CD4-positive, alpha-beta T cell treated with Interleukin-17A for 1 hour (primary cell): ENCODE measurements at regions not wholly inside any gene's neighbourhood (a gene's known extent, or its start where the extent isn't known, plus 50 kb on each side); places are given as distances from the start of the nearest gene placed in this dataset.
"Not testable (repeated sequence)": the region's sequence is repeated elsewhere in the genome, so short reads cannot be mapped to it uniquely, and the experiment has no call there.

ENCODE experiments used
- DNase-seq: peaks from one replicate; pipeline ENCODE4 v3.0.0-alpha.2; 2020

- no peak for DNase-seq
These were observed 254.8 kb downstream of the MYCN start for GRCh38 chr2:16194931-16195680.

- no peak for DNase-seq
These were observed 254.2 kb downstream of the MYCN start for GRCh38 chr2:16194530-16194929.

- DNase-seq: no peak
These were observed 253.7 kb downstream of the MYCN start for GRCh38 chr2:16194096-16194390.

GRCh38 chr2:16192416-16193216 lies 252.3 kb downstream of the MYCN start:
- no peak for DNase-seq

GRCh38 chr2:16191431-16192200 lies 251.3 kb downstream of the MYCN start:
- DNase-seq: no peak

GRCh38 chr2:16190446-16191270 lies 250.3 kb downstream of the MYCN start:
- no peak for DNase-seq

- DNase-seq: no peak
These were observed 249.4 kb downstream of the MYCN start for GRCh38 chr2:16189836-16190160.

GRCh38 chr2:16189029-16189835 lies 248.9 kb downstream of the MYCN start:
- no peak for DNase-seq

- no peak for DNase-seq
These were observed 248.0 kb downstream of the MYCN start for GRCh38 chr2:16188261-16188890.

- DNase-seq: no peak
These were observed 247.1 kb downstream of the MYCN start for GRCh38 chr2:16187482-16187817.

GRCh38 chr2:16186661-16187481 lies 246.5 kb downstream of the MYCN start:
- DNase-seq: no peak

GRCh38 chr2:16185801-16186272 lies 245.5 kb downstream of the MYCN start:
- DNase-seq: no peak

GRCh38 chr2:16184945-16185660 lies 244.8 kb downstream of the MYCN start:
- no peak for DNase-seq

- DNase-seq: no peak
These were observed 244.1 kb downstream of the MYCN start for GRCh38 chr2:16184341-16184890.

- DNase-seq: no peak
These were observed 243.0 kb downstream of the MYCN start for GRCh38 chr2:16183345-16183744.

- no peak for DNase-seq
These were observed 242.5 kb downstream of the MYCN start for GRCh38 chr2:16182841-16183240.

- DNase-seq: not testable (repeated sequence)
These were observed 242.0 kb downstream of the MYCN start for GRCh38 chr2:16182311-16182815.

- no peak for DNase-seq
These were observed 241.4 kb downstream of the MYCN start for GRCh38 chr2:16181741-16182090.

- DNase-seq: no peak
These were observed 240.9 kb downstream of the MYCN start for GRCh38 chr2:16181062-16181740.
